ENCODE measurements at regions not wholly inside any gene's neighbourhood (a gene's known extent, or its start where the extent isn't known, plus 50 kb on each side); places are given as distances from the start of the nearest gene placed in this dataset.

DNA sequence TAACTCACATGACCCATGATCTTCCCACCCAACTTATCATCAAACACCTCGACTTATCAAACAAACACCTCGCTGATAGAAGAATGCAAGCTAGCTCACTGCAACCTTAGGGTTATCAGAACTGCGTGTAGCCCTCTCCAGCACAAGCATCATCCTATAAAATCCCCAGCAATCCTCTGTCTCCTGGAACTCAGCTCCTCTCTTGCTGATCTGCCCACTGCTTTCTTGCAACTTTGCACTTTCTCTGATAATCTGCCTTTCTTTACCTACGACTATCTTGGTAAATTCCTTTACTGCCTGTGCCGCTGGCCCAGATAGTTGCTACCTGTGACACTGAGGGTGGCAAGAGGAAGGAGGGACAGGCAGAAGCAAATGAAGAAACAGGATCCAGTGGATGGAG lies 210.9 kb downstream of the ACTR3B start:
- Mint-ChIP-seq H3K4me3 (ENCODE audit: unreplicated experiment) (no peak overlapping the region), H3K4me1 (ENCODE audit: low read depth, unreplicated experiment) (no peaks in the 10 kb centered on the region), H3K27me3 (ENCODE audit: unreplicated experiment) (no peaks in the 10 kb centered on the region), H3K9me3 (ENCODE audit: unreplicated experiment) (peaks cover 4% of the 10 kb centered on the region), H3K27ac (ENCODE audit: unreplicated experiment) (no peak overlapping the region), H3K36me3 (ENCODE audit: unreplicated experiment) (peaks cover 9% of the 10 kb centered on the region)
- no peak for DNase-seq
- TF ChIP-seq, protein P1, sequence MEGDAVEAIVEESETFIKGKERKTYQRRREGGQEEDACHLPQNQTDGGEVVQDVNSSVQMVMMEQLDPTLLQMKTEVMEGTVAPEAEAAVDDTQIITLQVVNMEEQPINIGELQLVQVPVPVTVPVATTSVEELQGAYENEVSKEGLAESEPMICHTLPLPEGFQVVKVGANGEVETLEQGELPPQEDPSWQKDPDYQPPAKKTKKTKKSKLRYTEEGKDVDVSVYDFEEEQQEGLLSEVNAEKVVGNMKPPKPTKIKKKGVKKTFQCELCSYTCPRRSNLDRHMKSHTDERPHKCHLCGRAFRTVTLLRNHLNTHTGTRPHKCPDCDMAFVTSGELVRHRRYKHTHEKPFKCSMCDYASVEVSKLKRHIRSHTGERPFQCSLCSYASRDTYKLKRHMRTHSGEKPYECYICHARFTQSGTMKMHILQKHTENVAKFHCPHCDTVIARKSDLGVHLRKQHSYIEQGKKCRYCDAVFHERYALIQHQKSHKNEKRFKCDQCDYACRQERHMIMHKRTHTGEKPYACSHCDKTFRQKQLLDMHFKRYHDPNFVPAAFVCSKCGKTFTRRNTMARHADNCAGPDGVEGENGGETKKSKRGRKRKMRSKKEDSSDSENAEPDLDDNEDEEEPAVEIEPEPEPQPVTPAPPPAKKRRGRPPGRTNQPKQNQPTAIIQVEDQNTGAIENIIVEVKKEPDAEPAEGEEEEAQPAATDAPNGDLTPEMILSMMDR (IDR thresholded peaks at IDR 0.05; ENCODE audit: partially characterized antibody, unreplicated experiment) = no peak

DNA sequence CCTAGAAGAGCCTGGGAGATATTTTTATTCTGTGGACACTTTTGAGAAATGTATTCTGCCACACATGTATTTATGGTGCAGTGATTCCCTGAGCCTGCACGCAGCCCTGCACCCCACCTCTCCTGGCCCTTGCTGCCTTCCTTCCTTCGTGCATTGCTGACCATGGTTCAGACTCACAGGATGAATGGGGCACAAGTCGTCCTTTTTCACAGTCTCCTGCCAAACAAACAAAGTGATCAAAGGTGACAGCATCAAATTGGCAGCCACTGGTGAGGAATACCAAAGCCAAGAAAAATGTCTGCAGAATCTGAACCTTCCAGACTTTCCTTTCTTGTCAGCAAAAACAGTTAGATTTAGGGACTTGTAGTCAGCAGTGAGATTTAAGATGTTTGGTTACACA lies 215.0 kb downstream of the ACTR3B start:
- peaks cover 4% of the 10 kb centered on the region for H3K9me3 Mint-ChIP-seq (ENCODE audit: unreplicated experiment)
- no peak overlapping the region for H3K4me3 Mint-ChIP-seq (ENCODE audit: unreplicated experiment)
- DNase-seq = no peak
- TF ChIP-seq, protein P1 (IDR thresholded peaks at IDR 0.05; ENCODE audit: partially characterized antibody, unreplicated experiment) = no peak
- no peaks in the 10 kb centered on the region for H3K4me1 Mint-ChIP-seq (ENCODE audit: low read depth, unreplicated experiment)
- peaks cover 9% of the 10 kb centered on the region for H3K36me3 Mint-ChIP-seq (ENCODE audit: unreplicated experiment)
- no peak overlapping the region for H3K27ac Mint-ChIP-seq (ENCODE audit: unreplicated experiment)
- no peaks in the 10 kb centered on the region for H3K27me3 Mint-ChIP-seq (ENCODE audit: unreplicated experiment)

DNA sequence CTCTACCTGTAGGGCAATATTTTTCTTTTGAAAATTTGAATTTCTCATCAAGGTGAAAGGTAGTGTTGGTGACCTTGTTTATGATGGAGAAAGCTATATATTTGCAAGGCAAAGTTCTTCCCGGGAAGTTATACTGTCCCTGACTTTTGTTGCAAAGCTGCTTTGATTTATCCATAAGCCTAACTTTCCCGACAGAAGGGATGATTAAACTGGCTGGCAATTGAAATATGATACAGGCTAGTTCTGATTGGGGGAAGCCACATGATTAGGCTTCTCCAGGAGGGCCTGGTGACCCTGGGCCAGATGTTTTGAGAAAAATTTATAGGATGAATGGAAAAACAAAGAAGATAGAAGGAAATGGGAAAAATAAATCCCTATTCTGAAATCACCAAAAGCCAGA lies 215.5 kb downstream of the ACTR3B start:
- Mint-ChIP-seq H3K36me3 (ENCODE audit: unreplicated experiment) (peaks cover 9% of the 10 kb centered on the region), H3K27ac (ENCODE audit: unreplicated experiment) (no peak overlapping the region), H3K4me1 (ENCODE audit: low read depth, unreplicated experiment) (no peaks in the 10 kb centered on the region), H3K27me3 (ENCODE audit: unreplicated experiment) (no peaks in the 10 kb centered on the region), H3K9me3 (ENCODE audit: unreplicated experiment) (peaks cover 4% of the 10 kb centered on the region), H3K4me3 (ENCODE audit: unreplicated experiment) (no peak overlapping the region)
- DNase-seq = no peak
- TF ChIP-seq, protein P1 (IDR thresholded peaks at IDR 0.05; ENCODE audit: partially characterized antibody, unreplicated experiment) = no peak

DNA sequence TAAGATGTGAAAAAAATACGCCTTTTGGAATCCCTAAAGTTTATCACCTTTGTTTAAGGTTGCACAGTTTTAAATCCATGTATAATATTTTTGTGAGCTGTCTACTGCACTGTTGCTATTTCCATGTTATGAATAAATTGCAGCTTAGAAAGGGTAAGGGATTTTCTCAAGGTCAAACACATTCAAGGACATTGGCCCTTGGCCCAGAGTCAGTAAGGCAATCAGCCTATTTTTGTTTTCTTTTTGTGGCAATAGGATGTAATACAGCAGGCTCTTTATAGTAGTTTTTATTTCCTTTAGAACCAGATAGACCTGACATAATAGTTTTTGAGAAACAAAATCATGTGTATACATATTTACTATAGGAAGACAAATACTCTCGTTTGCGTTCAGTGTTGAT lies 219.8 kb downstream of the ACTR3B start:
- no peak overlapping the region for H3K27ac Mint-ChIP-seq (ENCODE audit: unreplicated experiment)
- H3K36me3 Mint-ChIP-seq (ENCODE audit: unreplicated experiment) = no peaks in the 10 kb centered on the region
- no peak overlapping the region for H3K4me3 Mint-ChIP-seq (ENCODE audit: unreplicated experiment)
- no peak for DNase-seq
- H3K27me3 Mint-ChIP-seq (ENCODE audit: unreplicated experiment) = no peaks in the 10 kb centered on the region
- H3K4me1 Mint-ChIP-seq (ENCODE audit: low read depth, unreplicated experiment) = no peaks in the 10 kb centered on the region
- H3K9me3 Mint-ChIP-seq (ENCODE audit: unreplicated experiment) = peaks cover 1% of the 10 kb centered on the region
- TF ChIP-seq, protein P1 (IDR thresholded peaks at IDR 0.05; ENCODE audit: partially characterized antibody, unreplicated experiment) = no peak

DNA sequence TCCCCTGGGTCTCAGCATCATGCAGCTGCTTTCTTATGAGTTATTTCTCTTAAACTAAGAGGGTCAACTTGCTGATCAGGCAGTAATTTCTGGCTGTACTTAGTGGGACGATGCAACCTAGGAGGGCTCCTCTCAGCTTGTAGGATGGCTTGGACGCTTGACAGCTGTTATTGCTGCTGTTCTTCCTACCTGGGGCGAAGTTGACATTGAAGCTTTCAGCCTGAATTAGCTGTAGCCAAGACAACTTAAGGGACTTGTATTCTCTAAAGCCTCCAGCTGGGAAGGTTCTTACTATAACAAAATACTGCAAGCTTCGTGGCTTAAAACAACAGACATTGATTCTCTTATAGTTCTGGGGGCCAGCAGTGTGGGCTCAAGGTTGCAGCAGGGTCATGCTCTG lies 224.9 kb downstream of the ACTR3B start:
- Mint-ChIP-seq H3K4me1 (ENCODE audit: low read depth, unreplicated experiment) (no peaks in the 10 kb centered on the region), H3K4me3 (ENCODE audit: unreplicated experiment) (no peak overlapping the region), H3K27ac (ENCODE audit: unreplicated experiment) (no peak overlapping the region), H3K36me3 (ENCODE audit: unreplicated experiment) (no peaks in the 10 kb centered on the region), H3K9me3 (ENCODE audit: unreplicated experiment) (peaks cover 1% of the 10 kb centered on the region), H3K27me3 (ENCODE audit: unreplicated experiment) (no peaks in the 10 kb centered on the region)
- no peak for DNase-seq
- TF ChIP-seq, protein P1 (IDR thresholded peaks at IDR 0.05; ENCODE audit: partially characterized antibody, unreplicated experiment) = no peak
